Small intestine (tissue), 7 donors: ENCODE measurements at regions not wholly inside any gene's neighbourhood (a gene's known extent, or its start where the extent isn't known, plus 50 kb on each side); places are given as distances from the start of the nearest gene placed in this dataset.
A peak's percentile ranks its signal among the peaks of the same experiment; 100 is the strongest.

Experiments used
- DNase-seq, 2 donors: peaks; one replicate each; pipeline versions ENCODE4 v3.0.0 to v3.0.0-alpha.2; 2013
- FAIRE-seq: peaks from 2 replicates; lab custom pipeline; 2012; peaks lifted over from hg19 to GRCh38; lab: Jason Lieb, UNC
- H3K27ac ChIP-seq, 3 donors: one replicate each; pipeline ENCODE4 v1.5.1; 2013; ENCODE audit warnings: low read length in 2 of 3, mild to moderate bottlenecking in 2 of 3, control low read depth in 1 of 3, inconsistent platforms in 1 of 3, low read depth in 1 of 3, moderate library complexity in 1 of 3
- H3K27me3 ChIP-seq, 3 donors: one replicate each; pipeline ENCODE4 v1.6.1; 2013; ENCODE audit warnings: low read length in 3 of 3, inconsistent platforms in 1 of 3; ENCODE audit not compliant: control insufficient read depth in 3 of 3, insufficient read depth in 3 of 3
- H3K36me3 ChIP-seq, 3 donors: one replicate each; pipeline ENCODE4 v1.6.1; 2013; ENCODE audit warnings: low read length in 3 of 3, inconsistent platforms in 1 of 3, low read depth in 1 of 3, mild to moderate bottlenecking in 1 of 3, moderate library complexity in 1 of 3; ENCODE audit not compliant: control insufficient read depth in 3 of 3, insufficient read depth in 2 of 3
- H3K4me1 ChIP-seq, 3 donors: one replicate each; pipeline ENCODE4 v1.6.1; 2013; ENCODE audit warnings: low read length in 2 of 3, inconsistent platforms in 1 of 3, low read depth in 1 of 3, mild to moderate bottlenecking in 1 of 3, moderate library complexity in 1 of 3; ENCODE audit not compliant: control insufficient read depth in 3 of 3, insufficient read depth in 2 of 3
- H3K4me3 ChIP-seq, 3 donors: one replicate each; pipeline ENCODE4 v1.5.1; 2013; ENCODE audit warnings: low read length in 3 of 3, control low read depth in 1 of 3, inconsistent platforms in 1 of 3, low read depth in 1 of 3, mild to moderate bottlenecking in 1 of 3, moderate library complexity in 1 of 3
- H3K9me3 ChIP-seq, 2 donors: one replicate each; pipeline ENCODE4 v1.6.1; 2013; ENCODE audit warnings: low read depth in 1 of 2, low read length in 1 of 2; ENCODE audit not compliant: control insufficient read depth in 2 of 2, insufficient read depth in 1 of 2
- WGBS, 3 donors: extraction: QIAGEN DNeasy Blood & Tissue Kit; methylation state at CpG; one replicate each; pipeline ENCODE4 v1.1.7; 2013; 5-methylcytosine and 5-hydroxymethylcytosine counted together
- donor health status: healthy with polysubstance abuse.
- donor health status: control.
- donor health status: control.
- donor health status: Bipolar disorder and iron deficiency.
- donor health status: healthy.

DNA sequence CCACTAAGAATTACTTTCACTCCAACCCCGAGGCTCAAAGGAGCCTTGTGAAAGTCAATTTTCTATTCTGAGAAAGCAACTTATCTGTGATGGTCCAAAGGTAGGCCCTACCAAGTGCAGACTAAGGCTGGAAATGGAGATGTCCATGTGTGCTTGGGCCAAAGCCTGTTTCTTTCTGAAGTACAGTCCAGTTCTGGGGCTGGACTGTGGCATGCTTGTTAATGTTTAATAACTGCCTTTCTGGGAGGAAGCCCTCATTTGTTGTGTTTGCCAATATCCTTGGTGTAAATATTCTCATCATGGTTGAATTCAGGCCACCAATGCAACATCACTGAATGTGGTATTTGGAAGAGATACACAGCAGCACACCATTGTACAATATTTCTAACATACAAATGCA, 182.3 kb upstream of the BCL6 start:
- WGBS, 3 donors: 77 to 86% (median 83%) methylated on average over 1 of the region's 1 CpG
- H3K4me1 ChIP-seq: no peaks in the 10 kb centered on the region
- DNase-seq (no peak), FAIRE-seq (no peak)
- no peaks in the 10 kb centered on the region for H3K27me3 ChIP-seq
- H3K36me3 ChIP-seq: no peaks in the 10 kb centered on the region
- H3K9me3 ChIP-seq: peaks cover 0 to 6% of the 10 kb centered on the region in 2 donors
- H3K27ac ChIP-seq: no peak overlapping the region
- no peak overlapping the region for H3K4me3 ChIP-seq

DNA sequence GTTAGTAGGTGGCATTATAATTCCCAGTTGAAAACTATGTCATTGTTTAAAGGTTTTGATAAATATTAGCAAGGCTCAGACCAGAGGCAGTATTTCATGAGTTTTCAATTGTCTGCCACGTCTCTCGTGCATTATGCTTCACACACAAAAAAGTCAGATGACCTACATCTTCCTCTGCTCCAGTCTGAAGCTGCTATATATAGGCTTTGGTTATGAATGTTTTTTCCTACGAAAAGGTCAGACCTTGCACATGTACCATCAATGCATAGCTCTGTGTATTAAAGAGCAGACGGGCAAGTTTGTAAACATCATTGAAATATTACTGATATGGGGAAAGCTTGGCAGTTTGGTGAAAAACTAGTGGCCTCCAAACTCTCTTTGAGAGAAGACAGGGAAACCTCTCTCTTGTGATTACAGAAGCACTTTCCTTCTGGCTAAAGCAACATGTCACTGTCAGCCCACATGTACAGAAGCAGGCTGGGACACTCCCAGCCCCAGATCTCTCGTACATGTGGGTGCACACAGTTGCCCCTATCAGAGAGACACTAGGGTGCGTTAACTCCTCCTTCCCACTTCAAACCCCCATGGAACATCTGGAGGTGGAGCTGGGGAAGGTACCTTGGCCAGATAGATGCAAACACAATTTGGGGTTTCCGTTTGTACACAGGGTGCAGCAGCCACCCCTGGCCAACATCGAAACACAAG, 184.0 kb upstream of the BCL6 start:
- DNase-seq: no peak
- Histone ChIP-seq H3K4me3 (no peak overlapping the region), H3K9me3 (peaks cover 0 to 6% of the 10 kb centered on the region in 2 donors), H3K27ac (peak overlapping the region in 1 of 3 donors; percentile 5), H3K36me3 (no peaks in the 10 kb centered on the region), H3K4me1 (no peaks in the 10 kb centered on the region), H3K27me3 (no peaks in the 10 kb centered on the region)
- FAIRE-seq: no peak
- 61 to 77% (median 77%) methylated on average over 8 of the region's 8 CpGs for WGBS, 3 donors

DNA sequence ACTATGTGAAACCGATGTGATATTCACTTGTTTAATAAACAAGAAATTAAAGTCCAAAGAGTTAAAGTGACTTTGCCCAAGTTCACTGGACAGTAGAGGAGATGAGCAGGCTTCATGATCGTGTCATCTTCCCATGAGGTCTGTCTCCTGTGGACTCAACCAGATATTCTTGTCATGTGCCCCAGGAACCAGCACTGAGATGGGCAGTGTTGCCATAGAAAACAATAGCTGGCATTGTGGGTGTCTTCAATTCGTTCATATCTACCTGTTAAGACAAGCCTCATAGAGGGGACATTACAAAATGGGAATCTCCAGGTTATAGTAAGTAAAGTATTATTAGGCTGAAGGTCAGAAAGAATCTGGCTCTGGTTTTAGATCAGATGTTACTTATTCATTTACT, 184.8 kb upstream of the BCL6 start:
- Histone ChIP-seq H3K4me3 (no peak overlapping the region), H3K4me1 (no peaks in the 10 kb centered on the region), H3K27ac (no peak overlapping the region), H3K27me3 (no peaks in the 10 kb centered on the region), H3K9me3 (peaks cover 0 to 4% of the 10 kb centered on the region in 2 donors), H3K36me3 (no peaks in the 10 kb centered on the region)
- DNase-seq: no peak
- no peak for FAIRE-seq
- 75 to 77% (median 77%) methylated on average over 3 of the region's 3 CpGs for WGBS, 3 donors

GRCh38 chr3:187931101-187931500, 185.8 kb upstream of the BCL6 start:
- Histone ChIP-seq H3K4me1 (no peaks in the 10 kb centered on the region), H3K4me3 (no peak overlapping the region), H3K27me3 (no peaks in the 10 kb centered on the region), H3K9me3 (peaks cover 0 to 4% of the 10 kb centered on the region in 2 donors), H3K36me3 (no peaks in the 10 kb centered on the region), H3K27ac (no peak overlapping the region)
- no peak for FAIRE-seq
- 91 to 99% (median 94%) methylated on average over 4 of the region's 4 CpGs for WGBS, 3 donors
- DNase-seq: no peak

DNA sequence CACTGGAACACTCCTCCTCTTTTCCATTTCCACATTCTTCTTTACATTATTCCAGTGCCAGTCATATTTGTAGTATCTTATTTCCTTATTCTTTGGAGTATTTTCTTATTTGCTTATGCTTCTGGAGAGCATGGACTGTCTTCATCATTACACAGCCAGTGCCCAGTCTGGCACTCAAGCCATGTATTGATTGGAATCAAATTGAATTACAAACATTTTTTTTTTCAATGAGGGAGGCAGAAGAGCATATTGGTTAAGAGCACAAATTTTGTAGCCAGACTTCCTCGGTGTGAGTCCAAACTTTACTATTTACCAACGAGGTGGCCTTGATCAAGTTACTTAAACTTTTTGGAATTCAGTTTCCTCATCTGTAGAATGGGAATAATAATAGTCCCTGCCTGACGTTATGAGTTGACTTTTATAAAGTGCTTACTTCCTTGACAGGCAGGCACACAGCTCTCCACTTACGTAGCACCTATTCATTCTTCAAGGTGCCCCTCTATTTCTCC, 186.6 kb upstream of the BCL6 start:
- H3K4me1 ChIP-seq: no peaks in the 10 kb centered on the region
- DNase-seq (no peak), FAIRE-seq (no peak)
- WGBS, 3 donors: 74 to 77% (median 77%) methylated on average over 4 of the region's 4 CpGs
- no peaks in the 10 kb centered on the region for H3K27me3 ChIP-seq
- H3K4me3 ChIP-seq: no peak overlapping the region
- H3K36me3 ChIP-seq: no peaks in the 10 kb centered on the region
- H3K27ac ChIP-seq: no peak overlapping the region
- peaks cover 0 to 4% of the 10 kb centered on the region in 2 donors for H3K9me3 ChIP-seq

DNA sequence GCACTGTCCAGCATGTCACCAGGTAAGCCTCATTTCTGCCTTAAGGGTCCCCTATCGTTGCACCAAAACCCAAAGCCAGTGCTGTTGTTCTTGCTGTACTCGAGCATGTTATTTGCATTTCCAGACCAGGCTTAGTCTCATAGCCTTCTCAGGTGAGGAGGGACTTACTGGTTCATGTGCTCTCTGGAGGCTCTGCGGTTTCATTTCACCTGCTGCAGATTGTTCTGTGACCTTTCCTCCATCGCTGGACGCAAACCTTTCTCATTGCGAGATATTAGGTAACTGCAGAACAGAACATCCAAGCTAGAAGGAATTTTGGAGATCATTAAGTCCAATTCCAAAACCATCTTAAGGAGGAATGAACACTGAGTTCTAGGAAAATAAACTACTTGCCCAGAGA, 187.3 kb upstream of the BCL6 start:
- Histone ChIP-seq H3K4me1 (no peaks in the 10 kb centered on the region), H3K36me3 (no peaks in the 10 kb centered on the region), H3K27me3 (no peaks in the 10 kb centered on the region), H3K27ac (no peak overlapping the region), H3K4me3 (no peak overlapping the region), H3K9me3 (peaks cover 0 to 2% of the 10 kb centered on the region in 2 donors)
- FAIRE-seq: no peak
- DNase-seq: no peak
- WGBS, 3 donors: 84 to 94% (median 90%) methylated on average over 6 of the region's 6 CpGs

- Histone ChIP-seq H3K9me3 (no peaks in the 10 kb centered on the region), H3K27ac (peak overlapping the region in 1 of 3 donors; percentile 21), H3K4me1 (no peaks in the 10 kb centered on the region), H3K36me3 (no peaks in the 10 kb centered on the region), H3K4me3 (no peak overlapping the region), H3K27me3 (no peaks in the 10 kb centered on the region)
- WGBS, 3 donors: 59 to 80% (median 62%) methylated on average over 17 of the region's 17 CpGs
- FAIRE-seq (no peak), DNase-seq (no peak)
Observed at GRCh38 chr3:187935623-187936156, 190.4 kb upstream of the BCL6 start.

DNA sequence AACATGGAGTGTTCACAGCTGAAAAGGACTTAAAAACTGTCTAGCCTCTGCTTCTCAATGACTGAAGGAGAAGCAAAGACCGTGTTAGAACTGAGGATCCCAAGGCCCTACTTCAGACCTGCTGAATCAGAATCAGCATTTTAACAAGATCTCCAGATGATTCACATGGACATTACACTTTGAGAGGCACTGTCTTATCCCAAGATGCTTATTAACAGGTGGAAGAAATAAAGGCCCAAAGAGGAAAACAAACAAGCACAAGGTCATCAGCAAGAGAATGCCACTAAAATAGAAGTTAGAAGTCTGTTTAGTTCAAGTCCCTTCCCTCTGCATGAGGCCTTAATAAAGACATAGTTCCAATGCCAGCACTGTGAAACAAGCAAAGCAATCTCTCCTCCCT, 191.4 kb upstream of the BCL6 start:
- Histone ChIP-seq H3K9me3 (no peaks in the 10 kb centered on the region), H3K4me1 (no peaks in the 10 kb centered on the region), H3K36me3 (no peaks in the 10 kb centered on the region), H3K4me3 (no peak overlapping the region), H3K27ac (no peak overlapping the region), H3K27me3 (no peaks in the 10 kb centered on the region)
- 94 to 96% (median 96%) methylated on average over 1 of the region's 1 CpG for WGBS, 3 donors
- FAIRE-seq: no peak
- DNase-seq: no peak
